ENCODE measurements at regions not wholly inside any gene's neighbourhood (a gene's known extent, or its start where the extent isn't known, plus 50 kb on each side); places are given as distances from the start of the nearest gene placed in this dataset.

- Histone ChIP-seq H3K27me3 (ENCODE audit: control insufficient read depth, insufficient read depth, low read length) (no peaks in the 10 kb centered on the region), H3K27ac (ENCODE audit: low read length) (no peak overlapping the region), H3K4me3 (ENCODE audit: low read length) (no peak overlapping the region), H3K4me1 (ENCODE audit: control insufficient read depth, insufficient read depth, low read length) (no peaks in the 10 kb centered on the region), H3K36me3 (ENCODE audit: control insufficient read depth, insufficient read depth, low read length) (no peaks in the 10 kb centered on the region), H3K9me3 (ENCODE audit: control insufficient read depth, insufficient read depth, low read length) (no peaks in the 10 kb centered on the region)
- DNase-seq (ENCODE audit: low read depth, low spot score) = no peak
- WGBS (ENCODE audit: insufficient coverage, insufficient read length) = no CpG with 5 or more reads among the region's 5 CpGs
Observed at GRCh38 chr9:78745331-78745730, 448.4 kb downstream of the PSAT1 start.

GRCh38 chr9:78746010-78746409, 449.1 kb downstream of the PSAT1 start:
- Histone ChIP-seq H3K27me3 (ENCODE audit: control insufficient read depth, insufficient read depth, low read length) (no peaks in the 10 kb centered on the region), H3K4me1 (ENCODE audit: control insufficient read depth, insufficient read depth, low read length) (no peaks in the 10 kb centered on the region), H3K27ac (ENCODE audit: low read length) (no peak overlapping the region), H3K9me3 (ENCODE audit: control insufficient read depth, insufficient read depth, low read length) (no peaks in the 10 kb centered on the region), H3K4me3 (ENCODE audit: low read length) (no peak overlapping the region), H3K36me3 (ENCODE audit: control insufficient read depth, insufficient read depth, low read length) (no peaks in the 10 kb centered on the region)
- no CpG with 5 or more reads among the region's 3 CpGs for WGBS (ENCODE audit: insufficient coverage, insufficient read length)
- DNase-seq (ENCODE audit: low read depth, low spot score) = no peak

- Histone ChIP-seq H3K36me3 (ENCODE audit: control insufficient read depth, insufficient read depth, low read length) (no peaks in the 10 kb centered on the region), H3K4me1 (ENCODE audit: control insufficient read depth, insufficient read depth, low read length) (no peaks in the 10 kb centered on the region), H3K9me3 (ENCODE audit: control insufficient read depth, insufficient read depth, low read length) (no peaks in the 10 kb centered on the region), H3K27ac (ENCODE audit: low read length) (no peak overlapping the region), H3K4me3 (ENCODE audit: low read length) (no peak overlapping the region), H3K27me3 (ENCODE audit: control insufficient read depth, insufficient read depth, low read length) (no peaks in the 10 kb centered on the region)
- no peak for DNase-seq (ENCODE audit: low read depth, low spot score)
Observed at GRCh38 chr9:78753039-78753438, 456.1 kb downstream of the PSAT1 start.

GRCh38 chr9:78756813-78757510, 460.0 kb downstream of the PSAT1 start:
- H3K4me1 ChIP-seq (ENCODE audit: control insufficient read depth, insufficient read depth, low read length) = no peaks in the 10 kb centered on the region
- DNase-seq (ENCODE audit: low read depth, low spot score) = no peak
- no peaks in the 10 kb centered on the region for H3K9me3 ChIP-seq (ENCODE audit: control insufficient read depth, insufficient read depth, low read length)
- H3K27ac ChIP-seq (ENCODE audit: low read length) = no peak overlapping the region
- H3K27me3 ChIP-seq (ENCODE audit: control insufficient read depth, insufficient read depth, low read length) = no peaks in the 10 kb centered on the region
- WGBS (ENCODE audit: insufficient coverage, insufficient read length) = no CpG with 5 or more reads among the region's 7 CpGs
- no peak overlapping the region for H3K4me3 ChIP-seq (ENCODE audit: low read length)
- no peaks in the 10 kb centered on the region for H3K36me3 ChIP-seq (ENCODE audit: control insufficient read depth, insufficient read depth, low read length)

DNA sequence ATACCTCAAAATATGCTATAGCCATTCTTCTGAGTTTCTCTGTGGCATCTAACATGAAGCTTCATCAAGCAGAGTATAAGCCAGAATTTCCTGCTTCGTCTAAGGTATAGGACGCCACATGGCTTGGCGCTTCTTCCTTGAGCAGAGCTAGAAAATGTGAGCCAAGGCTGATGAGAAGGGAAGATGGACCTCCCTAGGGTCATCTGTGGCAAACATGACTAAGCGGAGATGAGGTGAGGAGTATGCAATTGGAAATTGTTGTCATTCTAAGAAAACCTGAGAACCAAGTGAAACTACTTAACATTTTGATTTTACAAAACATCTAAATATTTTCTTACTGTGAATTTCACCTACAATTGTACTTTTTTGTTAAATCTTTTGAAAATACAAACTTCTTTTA, 466.5 kb downstream of the PSAT1 start:
- H3K36me3 ChIP-seq (ENCODE audit: control insufficient read depth, insufficient read depth, low read length) = no peaks in the 10 kb centered on the region
- H3K4me1 ChIP-seq (ENCODE audit: control insufficient read depth, insufficient read depth, low read length) = no peaks in the 10 kb centered on the region
- no peak for DNase-seq (ENCODE audit: low read depth, low spot score)
- no peak overlapping the region for H3K27ac ChIP-seq (ENCODE audit: low read length)
- no peak overlapping the region for H3K4me3 ChIP-seq (ENCODE audit: low read length)
- no peaks in the 10 kb centered on the region for H3K27me3 ChIP-seq (ENCODE audit: control insufficient read depth, insufficient read depth, low read length)
- WGBS (ENCODE audit: insufficient coverage, insufficient read length) = no CpG with 5 or more reads among the region's 4 CpGs
- no peaks in the 10 kb centered on the region for H3K9me3 ChIP-seq (ENCODE audit: control insufficient read depth, insufficient read depth, low read length)

DNA sequence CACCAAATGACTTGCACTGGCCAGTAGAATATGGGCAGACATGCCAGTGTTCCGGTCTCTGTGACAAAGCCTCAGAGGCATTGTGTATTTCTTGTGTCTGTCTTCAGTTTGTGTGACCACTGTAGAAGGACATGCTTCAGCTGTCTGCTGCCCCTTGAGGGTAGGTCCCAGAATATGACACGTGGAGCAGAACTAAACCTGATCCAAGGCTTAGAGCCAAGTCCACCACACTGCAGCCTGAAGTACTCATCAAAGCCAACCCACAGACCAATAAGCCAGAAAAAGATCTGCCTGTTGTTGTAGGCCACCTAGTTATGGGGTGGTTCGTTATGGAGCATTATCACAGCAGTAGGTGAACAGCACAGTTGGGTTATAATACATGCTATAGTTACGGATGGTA, 468.9 kb downstream of the PSAT1 start:
- Histone ChIP-seq H3K9me3 (ENCODE audit: control insufficient read depth, insufficient read depth, low read length) (no peaks in the 10 kb centered on the region), H3K36me3 (ENCODE audit: control insufficient read depth, insufficient read depth, low read length) (no peaks in the 10 kb centered on the region), H3K4me1 (ENCODE audit: control insufficient read depth, insufficient read depth, low read length) (no peaks in the 10 kb centered on the region), H3K27me3 (ENCODE audit: control insufficient read depth, insufficient read depth, low read length) (no peaks in the 10 kb centered on the region), H3K27ac (ENCODE audit: low read length) (no peak overlapping the region), H3K4me3 (ENCODE audit: low read length) (no peak overlapping the region)
- DNase-seq (ENCODE audit: low read depth, low spot score) = no peak
- WGBS (ENCODE audit: insufficient coverage, insufficient read length) = no CpG with 5 or more reads among the region's 4 CpGs

DNA sequence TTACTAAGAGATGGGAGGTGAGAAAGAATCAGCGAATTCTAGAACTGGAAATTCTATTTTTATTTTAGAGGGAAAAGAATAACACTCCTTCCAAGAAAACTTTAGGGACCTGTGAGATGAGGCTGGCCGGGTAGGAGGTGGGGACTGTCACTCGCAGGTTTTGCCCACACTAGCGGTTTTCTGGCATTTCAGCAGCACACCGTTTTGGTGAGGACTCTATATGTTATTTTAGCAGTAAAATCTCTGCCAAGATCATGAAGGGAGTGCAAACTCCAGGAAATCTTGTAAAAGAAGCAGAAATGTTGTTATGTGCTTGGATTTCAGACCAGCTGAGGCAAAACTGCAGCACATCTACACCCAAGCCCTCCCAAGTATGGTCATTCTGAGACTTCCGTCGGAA, 470.6 kb downstream of the PSAT1 start:
- Histone ChIP-seq H3K27ac (ENCODE audit: low read length) (no peak overlapping the region), H3K9me3 (ENCODE audit: control insufficient read depth, insufficient read depth, low read length) (no peaks in the 10 kb centered on the region), H3K4me1 (ENCODE audit: control insufficient read depth, insufficient read depth, low read length) (no peaks in the 10 kb centered on the region), H3K4me3 (ENCODE audit: low read length) (no peak overlapping the region), H3K27me3 (ENCODE audit: control insufficient read depth, insufficient read depth, low read length) (no peaks in the 10 kb centered on the region), H3K36me3 (ENCODE audit: control insufficient read depth, insufficient read depth, low read length) (no peaks in the 10 kb centered on the region)
- no peak for DNase-seq (ENCODE audit: low read depth, low spot score)
- WGBS (ENCODE audit: insufficient coverage, insufficient read length) = no CpG with 5 or more reads among the region's 7 CpGs

- Histone ChIP-seq H3K4me3 (ENCODE audit: low read length) (no peak overlapping the region), H3K4me1 (ENCODE audit: control insufficient read depth, insufficient read depth, low read length) (no peaks in the 10 kb centered on the region), H3K27me3 (ENCODE audit: control insufficient read depth, insufficient read depth, low read length) (no peaks in the 10 kb centered on the region), H3K36me3 (ENCODE audit: control insufficient read depth, insufficient read depth, low read length) (no peaks in the 10 kb centered on the region), H3K27ac (ENCODE audit: low read length) (no peak overlapping the region), H3K9me3 (ENCODE audit: control insufficient read depth, insufficient read depth, low read length) (no peaks in the 10 kb centered on the region)
- DNase-seq (ENCODE audit: low read depth, low spot score) = no peak
- WGBS (ENCODE audit: insufficient coverage, insufficient read length) = no CpG with 5 or more reads among the region's 2 CpGs
Observed at GRCh38 chr9:78769690-78770089, 472.8 kb downstream of the PSAT1 start.

DNA sequence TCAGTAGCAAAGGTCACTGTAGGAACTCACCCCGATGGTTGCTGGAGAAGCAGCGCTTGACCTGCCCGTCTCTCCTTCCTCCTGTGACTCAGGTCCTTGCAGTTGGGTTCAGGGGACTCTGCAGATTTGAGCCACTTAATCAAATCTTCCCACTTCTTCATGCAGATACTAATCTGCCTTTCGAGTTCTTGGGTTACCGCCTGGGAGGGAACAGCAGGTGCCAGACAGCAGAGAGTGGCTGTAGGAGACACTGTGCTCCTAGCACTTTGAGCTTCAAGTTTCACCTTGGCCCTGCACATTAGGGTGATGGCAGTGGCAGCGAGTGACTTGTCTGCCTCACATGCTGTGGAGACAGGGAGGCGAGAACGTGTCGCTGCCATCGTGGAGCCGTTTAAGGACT, 478.3 kb downstream of the PSAT1 start:
- H3K9me3 ChIP-seq (ENCODE audit: control insufficient read depth, insufficient read depth, low read length) = no peaks in the 10 kb centered on the region

GRCh38 chr9:78775696-78776295, 478.9 kb downstream of the PSAT1 start:
- no peak for DNase-seq (ENCODE audit: low read depth, low spot score)
- 0 out of 2 replicates have a peak, but pooled peaks cover 1% of the 10 kb centered on the region for H3K4me1 ChIP-seq (ENCODE audit: control insufficient read depth, insufficient read depth, low read length)
- H3K4me3 ChIP-seq (ENCODE audit: low read length) = no peak overlapping the region
- H3K36me3 ChIP-seq (ENCODE audit: control insufficient read depth, insufficient read depth, low read length) = no peaks in the 10 kb centered on the region
- WGBS (ENCODE audit: insufficient coverage, insufficient read length) = no CpG with 5 or more reads among the region's 3 CpGs
- H3K27ac ChIP-seq (ENCODE audit: low read length) = no peak overlapping the region
- no peaks in the 10 kb centered on the region for H3K27me3 ChIP-seq (ENCODE audit: control insufficient read depth, insufficient read depth, low read length)
- H3K9me3 ChIP-seq (ENCODE audit: control insufficient read depth, insufficient read depth, low read length) = no peaks in the 10 kb centered on the region

More for the DNA sequence above, 478.3 kb downstream of the PSAT1 start:
- Histone ChIP-seq H3K27me3 (ENCODE audit: control insufficient read depth, insufficient read depth, low read length) (no peaks in the 10 kb centered on the region), H3K36me3 (ENCODE audit: control insufficient read depth, insufficient read depth, low read length) (no peaks in the 10 kb centered on the region), H3K4me3 (ENCODE audit: low read length) (no peak overlapping the region), H3K27ac (ENCODE audit: low read length) (no peak overlapping the region), H3K4me1 (ENCODE audit: control insufficient read depth, insufficient read depth, low read length) (0 out of 2 replicates have a peak, but pooled peaks cover 1% of the 10 kb centered on the region)
- no peak for DNase-seq (ENCODE audit: low read depth, low spot score)
- no CpG with 5 or more reads among the region's 11 CpGs for WGBS (ENCODE audit: insufficient coverage, insufficient read length)

GRCh38 chr9:78777747-78778146, 480.8 kb downstream of the PSAT1 start:
- Histone ChIP-seq H3K27ac (ENCODE audit: low read length) (no peak overlapping the region), H3K9me3 (ENCODE audit: control insufficient read depth, insufficient read depth, low read length) (no peaks in the 10 kb centered on the region), H3K36me3 (ENCODE audit: control insufficient read depth, insufficient read depth, low read length) (no peaks in the 10 kb centered on the region), H3K27me3 (ENCODE audit: control insufficient read depth, insufficient read depth, low read length) (no peaks in the 10 kb centered on the region), H3K4me1 (ENCODE audit: control insufficient read depth, insufficient read depth, low read length) (0 out of 2 replicates have a peak, but pooled peaks cover 1% of the 10 kb centered on the region), H3K4me3 (ENCODE audit: low read length) (no peak overlapping the region)
- no peak for DNase-seq (ENCODE audit: low read depth, low spot score)
- WGBS (ENCODE audit: insufficient coverage, insufficient read length) = no CpG with 5 or more reads among the region's 4 CpGs

All from iPS DF 6.9 (cell line).